ENCODE measurements at regions not wholly inside any gene's neighbourhood (a gene's known extent, or its start where the extent isn't known, plus 50 kb on each side); places are given as distances from the start of the nearest gene placed in this dataset.

- no peak for DNase-seq (ENCODE audit: low read depth, low spot score)
- no peaks in the 10 kb centered on the region for H3K27me3 ChIP-seq (ENCODE audit: control insufficient read depth, insufficient read depth, low read length)
- H3K36me3 ChIP-seq (ENCODE audit: control insufficient read depth, insufficient read depth, low read length): no peaks in the 10 kb centered on the region
- no peaks in the 10 kb centered on the region for H3K4me1 ChIP-seq (ENCODE audit: control insufficient read depth, insufficient read depth, low read length)
- no peaks in the 10 kb centered on the region for H3K9me3 ChIP-seq (ENCODE audit: control insufficient read depth, insufficient read depth, low read length)
- H3K27ac ChIP-seq (ENCODE audit: low read length): no peak overlapping the region
- no CpG with 5 or more reads among the region's 3 CpGs for WGBS (ENCODE audit: insufficient coverage, insufficient read length)
- no peak overlapping the region for H3K4me3 ChIP-seq (ENCODE audit: low read length)
Observed at GRCh38 chr6:48798296-48798695, 664.8 kb downstream of the MMUT start.

GRCh38 chr6:48782225-48782624, 671.2 kb upstream of the PTCHD4 start:
- DNase-seq (ENCODE audit: low read depth, low spot score): no peak
- no peaks in the 10 kb centered on the region for H3K36me3 ChIP-seq (ENCODE audit: control insufficient read depth, insufficient read depth, low read length)
- H3K27ac ChIP-seq (ENCODE audit: low read length): no peak overlapping the region
- H3K4me1 ChIP-seq (ENCODE audit: control insufficient read depth, insufficient read depth, low read length): no peaks in the 10 kb centered on the region
- H3K4me3 ChIP-seq (ENCODE audit: low read length): no peak overlapping the region
- no peaks in the 10 kb centered on the region for H3K27me3 ChIP-seq (ENCODE audit: control insufficient read depth, insufficient read depth, low read length)
- no CpG with 5 or more reads among the region's 6 CpGs for WGBS (ENCODE audit: insufficient coverage, insufficient read length)
- H3K9me3 ChIP-seq (ENCODE audit: control insufficient read depth, insufficient read depth, low read length): no peaks in the 10 kb centered on the region

GRCh38 chr6:48777411-48777810, 666.4 kb upstream of the PTCHD4 start:
- H3K36me3 ChIP-seq (ENCODE audit: control insufficient read depth, insufficient read depth, low read length): no peaks in the 10 kb centered on the region
- WGBS (ENCODE audit: insufficient coverage, insufficient read length): no CpG with 5 or more reads among the region's 3 CpGs
- H3K4me1 ChIP-seq (ENCODE audit: control insufficient read depth, insufficient read depth, low read length): no peaks in the 10 kb centered on the region
- no peaks in the 10 kb centered on the region for H3K9me3 ChIP-seq (ENCODE audit: control insufficient read depth, insufficient read depth, low read length)
- no peak overlapping the region for H3K4me3 ChIP-seq (ENCODE audit: low read length)
- H3K27ac ChIP-seq (ENCODE audit: low read length): no peak overlapping the region
- H3K27me3 ChIP-seq (ENCODE audit: control insufficient read depth, insufficient read depth, low read length): no peaks in the 10 kb centered on the region
- DNase-seq (ENCODE audit: low read depth, low spot score): no peak

- H3K4me1 ChIP-seq (ENCODE audit: control insufficient read depth, insufficient read depth, low read length): no peaks in the 10 kb centered on the region
- WGBS (ENCODE audit: insufficient coverage, insufficient read length): no CpG with 5 or more reads among the region's 3 CpGs
- DNase-seq (ENCODE audit: low read depth, low spot score): no peak
- H3K36me3 ChIP-seq (ENCODE audit: control insufficient read depth, insufficient read depth, low read length): no peaks in the 10 kb centered on the region
- H3K9me3 ChIP-seq (ENCODE audit: control insufficient read depth, insufficient read depth, low read length): no peaks in the 10 kb centered on the region
- H3K4me3 ChIP-seq (ENCODE audit: low read length): no peak overlapping the region
- no peak overlapping the region for H3K27ac ChIP-seq (ENCODE audit: low read length)
- H3K27me3 ChIP-seq (ENCODE audit: control insufficient read depth, insufficient read depth, low read length): no peaks in the 10 kb centered on the region
Observed at GRCh38 chr6:48775157-48775556, 664.2 kb upstream of the PTCHD4 start.

- no CpG with 5 or more reads among the region's 1 CpG for WGBS (ENCODE audit: insufficient coverage, insufficient read length)
- Histone ChIP-seq H3K27me3 (ENCODE audit: control insufficient read depth, insufficient read depth, low read length) (no peaks in the 10 kb centered on the region), H3K4me1 (ENCODE audit: control insufficient read depth, insufficient read depth, low read length) (no peaks in the 10 kb centered on the region), H3K9me3 (ENCODE audit: control insufficient read depth, insufficient read depth, low read length) (no peaks in the 10 kb centered on the region), H3K27ac (ENCODE audit: low read length) (no peak overlapping the region), H3K4me3 (ENCODE audit: low read length) (no peak overlapping the region), H3K36me3 (ENCODE audit: control insufficient read depth, insufficient read depth, low read length) (no peaks in the 10 kb centered on the region)
- no peak for DNase-seq (ENCODE audit: low read depth, low spot score)
Observed at GRCh38 chr6:48774276-48774675, 663.3 kb upstream of the PTCHD4 start.

- H3K9me3 ChIP-seq (ENCODE audit: control insufficient read depth, insufficient read depth, low read length): no peaks in the 10 kb centered on the region
- WGBS (ENCODE audit: insufficient coverage, insufficient read length): no CpG with 5 or more reads among the region's 3 CpGs
- no peak overlapping the region for H3K4me3 ChIP-seq (ENCODE audit: low read length)
- no peak for DNase-seq (ENCODE audit: low read depth, low spot score)
- no peaks in the 10 kb centered on the region for H3K36me3 ChIP-seq (ENCODE audit: control insufficient read depth, insufficient read depth, low read length)
- no peaks in the 10 kb centered on the region for H3K4me1 ChIP-seq (ENCODE audit: control insufficient read depth, insufficient read depth, low read length)
- H3K27ac ChIP-seq (ENCODE audit: low read length): no peak overlapping the region
- no peaks in the 10 kb centered on the region for H3K27me3 ChIP-seq (ENCODE audit: control insufficient read depth, insufficient read depth, low read length)
Observed at GRCh38 chr6:48766349-48766748, 655.4 kb upstream of the PTCHD4 start.

- H3K27ac ChIP-seq (ENCODE audit: low read length): no peak overlapping the region
- no peak overlapping the region for H3K4me3 ChIP-seq (ENCODE audit: low read length)
- no peaks in the 10 kb centered on the region for H3K9me3 ChIP-seq (ENCODE audit: control insufficient read depth, insufficient read depth, low read length)
- WGBS (ENCODE audit: insufficient coverage, insufficient read length): no CpG with 5 or more reads among the region's 7 CpGs
- H3K27me3 ChIP-seq (ENCODE audit: control insufficient read depth, insufficient read depth, low read length): no peaks in the 10 kb centered on the region
- no peaks in the 10 kb centered on the region for H3K4me1 ChIP-seq (ENCODE audit: control insufficient read depth, insufficient read depth, low read length)
- peak; percentile 29 for DNase-seq (ENCODE audit: low read depth, low spot score)
- no peaks in the 10 kb centered on the region for H3K36me3 ChIP-seq (ENCODE audit: control insufficient read depth, insufficient read depth, low read length)
Observed at GRCh38 chr6:48765352-48765961, 654.5 kb upstream of the PTCHD4 start.

- no CpG with 5 or more reads among the region's 6 CpGs for WGBS (ENCODE audit: insufficient coverage, insufficient read length)
- Histone ChIP-seq H3K27me3 (ENCODE audit: control insufficient read depth, insufficient read depth, low read length) (no peaks in the 10 kb centered on the region), H3K4me1 (ENCODE audit: control insufficient read depth, insufficient read depth, low read length) (no peaks in the 10 kb centered on the region), H3K9me3 (ENCODE audit: control insufficient read depth, insufficient read depth, low read length) (no peaks in the 10 kb centered on the region), H3K4me3 (ENCODE audit: low read length) (no peak overlapping the region), H3K36me3 (ENCODE audit: control insufficient read depth, insufficient read depth, low read length) (no peaks in the 10 kb centered on the region), H3K27ac (ENCODE audit: low read length) (no peak overlapping the region)
- DNase-seq (ENCODE audit: low read depth, low spot score): no peak
Observed at GRCh38 chr6:48764286-48765044, 653.5 kb upstream of the PTCHD4 start.

GRCh38 chr6:48757661-48758060, 646.7 kb upstream of the PTCHD4 start:
- Histone ChIP-seq H3K27ac (ENCODE audit: low read length) (no peak overlapping the region), H3K9me3 (ENCODE audit: control insufficient read depth, insufficient read depth, low read length) (no peaks in the 10 kb centered on the region), H3K36me3 (ENCODE audit: control insufficient read depth, insufficient read depth, low read length) (no peaks in the 10 kb centered on the region), H3K4me1 (ENCODE audit: control insufficient read depth, insufficient read depth, low read length) (no peaks in the 10 kb centered on the region), H3K27me3 (ENCODE audit: control insufficient read depth, insufficient read depth, low read length) (no peaks in the 10 kb centered on the region), H3K4me3 (ENCODE audit: low read length) (no peak overlapping the region)
- DNase-seq (ENCODE audit: low read depth, low spot score): no peak
- WGBS (ENCODE audit: insufficient coverage, insufficient read length): no CpG with 5 or more reads among the region's 1 CpG

- no peaks in the 10 kb centered on the region for H3K27me3 ChIP-seq (ENCODE audit: control insufficient read depth, insufficient read depth, low read length)
- DNase-seq (ENCODE audit: low read depth, low spot score): no peak
- H3K9me3 ChIP-seq (ENCODE audit: control insufficient read depth, insufficient read depth, low read length): no peaks in the 10 kb centered on the region
- H3K4me3 ChIP-seq (ENCODE audit: low read length): no peak overlapping the region
- no peak overlapping the region for H3K27ac ChIP-seq (ENCODE audit: low read length)
- H3K36me3 ChIP-seq (ENCODE audit: control insufficient read depth, insufficient read depth, low read length): no peaks in the 10 kb centered on the region
- H3K4me1 ChIP-seq (ENCODE audit: control insufficient read depth, insufficient read depth, low read length): no peaks in the 10 kb centered on the region
- no CpG with 5 or more reads among the region's 3 CpGs for WGBS (ENCODE audit: insufficient coverage, insufficient read length)
Observed at GRCh38 chr6:48755315-48755714, 644.3 kb upstream of the PTCHD4 start.

GRCh38 chr6:48754641-48755040, 643.6 kb upstream of the PTCHD4 start:
- DNase-seq (ENCODE audit: low read depth, low spot score): no peak
- H3K4me1 ChIP-seq (ENCODE audit: control insufficient read depth, insufficient read depth, low read length): no peaks in the 10 kb centered on the region
- no peaks in the 10 kb centered on the region for H3K27me3 ChIP-seq (ENCODE audit: control insufficient read depth, insufficient read depth, low read length)
- WGBS (ENCODE audit: insufficient coverage, insufficient read length): no CpG with 5 or more reads among the region's 3 CpGs
- H3K9me3 ChIP-seq (ENCODE audit: control insufficient read depth, insufficient read depth, low read length): no peaks in the 10 kb centered on the region
- H3K4me3 ChIP-seq (ENCODE audit: low read length): no peak overlapping the region
- H3K36me3 ChIP-seq (ENCODE audit: control insufficient read depth, insufficient read depth, low read length): no peaks in the 10 kb centered on the region
- no peak overlapping the region for H3K27ac ChIP-seq (ENCODE audit: low read length)
